KMS-11 (cell line): ENCODE measurements at regions not wholly inside any gene's neighbourhood (a gene's known extent, or its start where the extent isn't known, plus 50 kb on each side); places are given as distances from the start of the nearest gene placed in this dataset.

ENCODE experiments used
- H2AFZ ChIP-seq: fragments of 200-600 bp; sonication (generic); 2 replicates; pipeline ENCODE4 v1.6.1; 2016; ENCODE audit warnings: antibody characterized with exemption, mixed run types, low read depth
- H3K27ac ChIP-seq: fragments of 200-600 bp; sonication (generic); 2 replicates; pipeline ENCODE4 v1.6.1; 2016; ENCODE audit warnings: mild to moderate bottlenecking, mixed run types
- H3K27me3 ChIP-seq: fragments of 200-600 bp; sonication (generic); 2 replicates; pipeline ENCODE4 v1.6.1; 2017; ENCODE audit warnings: mild to moderate bottlenecking, low read depth, mixed run types, moderate library complexity; ENCODE audit not compliant: insufficient read depth
- H3K36me3 ChIP-seq: fragments of 200-600 bp; sonication (generic); 2 replicates; pipeline ENCODE4 v1.6.1; 2017; ENCODE audit warnings: mild to moderate bottlenecking, mixed run types; ENCODE audit not compliant: insufficient read depth
- H3K4me1 ChIP-seq: fragments of 200-600 bp; sonication (generic); 2 replicates; pipeline ENCODE4 v1.6.1; 2016; ENCODE audit warnings: mild to moderate bottlenecking, low read depth, mixed run types; ENCODE audit not compliant: poor library complexity, severe bottlenecking
- H3K4me2 ChIP-seq: fragments of 200-600 bp; sonication (generic); 2 replicates; pipeline ENCODE4 v1.7.0; 2016; ENCODE audit warnings: mild to moderate bottlenecking, mixed run types
- H3K4me3 ChIP-seq: fragments of 200-600 bp; sonication (generic); IDR thresholded peaks from 2 replicates; pipeline ENCODE4 v1.6.1; 2017; ENCODE audit warnings: low read depth, low read length, mixed read lengths; ENCODE audit not compliant: insufficient read depth
- H3K79me2 ChIP-seq: fragments of 200-600 bp; sonication (generic); 2 replicates; pipeline ENCODE4 v1.6.1; 2016; ENCODE audit warnings: low read depth, mixed run types; ENCODE audit not compliant: insufficient read depth
- H3K9ac ChIP-seq: fragments of 200-600 bp; sonication (generic); 2 replicates; pipeline ENCODE4 v1.6.1; 2016; ENCODE audit warnings: mild to moderate bottlenecking, mixed run types
- H4K20me1 ChIP-seq: fragments of 200-600 bp; sonication (generic); 2 replicates; pipeline ENCODE4 v1.6.1; 2016; ENCODE audit warnings: mild to moderate bottlenecking, mixed run types; ENCODE audit not compliant: insufficient read depth
- CTCF ChIP-seq: fragments of 200-600 bp; sonication (generic); conservative IDR thresholded peaks from 2 replicates; pipeline ENCODE4 v1.6.1; 2017; ENCODE audit warnings: low read depth, mild to moderate bottlenecking, antibody characterized with exemption, low read length, moderate library complexity, mixed read lengths

GRCh38 chr12:71218616-71219015, 60.8 kb upstream of the TSPAN8 start:
- Histone ChIP-seq H3K9ac (no peak overlapping the region), H3K4me2 (no peak overlapping the region), H2AFZ (no peak overlapping the region), H3K27ac (no peak overlapping the region), H3K79me2 (no peaks in the 10 kb centered on the region), H4K20me1 (no peaks in the 10 kb centered on the region), H3K27me3 (no peaks in the 10 kb centered on the region), H3K4me1 (no peaks in the 10 kb centered on the region), H3K36me3 (no peaks in the 10 kb centered on the region), H3K4me3 (no peak overlapping the region)
- TF ChIP-seq CTCF, result no peak

GRCh38 chr12:71216725-71217579, 59.2 kb upstream of the TSPAN8 start:
- Histone ChIP-seq H3K27me3 (no peaks in the 10 kb centered on the region), H4K20me1 (no peaks in the 10 kb centered on the region), H2AFZ (peak overlapping the region; percentile 8; the same call in 1 of the 2 replicates), H3K79me2 (no peaks in the 10 kb centered on the region), H3K27ac (no peak overlapping the region), H3K4me2 (no peak overlapping the region), H3K36me3 (no peaks in the 10 kb centered on the region), H3K4me1 (peaks cover 5% of the 10 kb centered on the region), H3K4me3 (no peak overlapping the region), H3K9ac (no peak overlapping the region)
- TF ChIP-seq CTCF, result peak; percentile 90

GRCh38 chr12:71214511-71215285, 56.9 kb upstream of the TSPAN8 start:
- Histone ChIP-seq H3K9ac (no peak overlapping the region), H3K4me3 (no peak overlapping the region), H3K27ac (no peak overlapping the region), H3K4me2 (no peak overlapping the region), H3K79me2 (no peaks in the 10 kb centered on the region), H2AFZ (no peak overlapping the region), H3K36me3 (no peaks in the 10 kb centered on the region), H3K4me1 (peaks cover 5% of the 10 kb centered on the region), H3K27me3 (no peaks in the 10 kb centered on the region), H4K20me1 (no peaks in the 10 kb centered on the region)
- TF ChIP-seq CTCF, result no peak

GRCh38 chr12:71208053-71208685, 50.4 kb upstream of the TSPAN8 start:
- Histone ChIP-seq H4K20me1 (no peaks in the 10 kb centered on the region), H2AFZ (no peak overlapping the region), H3K4me3 (no peak overlapping the region), H3K9ac (no peak overlapping the region), H3K4me2 (no peak overlapping the region), H3K27me3 (no peaks in the 10 kb centered on the region), H3K4me1 (peaks cover 5% of the 10 kb centered on the region), H3K36me3 (no peaks in the 10 kb centered on the region), H3K27ac (no peak overlapping the region), H3K79me2 (no peaks in the 10 kb centered on the region)
- no peak for TF ChIP-seq CTCF
